GM12873 (cell line): ENCODE measurements at regions not wholly inside any gene's neighbourhood (a gene's known extent, or its start where the extent isn't known, plus 50 kb on each side); places are given as distances from the start of the nearest gene placed in this dataset.

Experiments
- CTCF ChIP-seq: IDR thresholded peaks from 2 replicates; pipeline ENCODE4 v1.5.1; 2012; ENCODE audit warnings: low read depth, mild to moderate bottlenecking, moderate library complexity, low read length, control low read depth; ENCODE audit not compliant: insufficient read depth; ENCODE audit errors: missing control alignments

- TF ChIP-seq CTCF, result peak; percentile 89
These were observed 139.1 kb upstream of the PFKP start for GRCh38 chr10:2927958-2928840.

- no peak for TF ChIP-seq CTCF
These were observed 140.3 kb upstream of the PFKP start for GRCh38 chr10:2926918-2927660.

- no peak for TF ChIP-seq CTCF
These were observed 141.7 kb upstream of the PFKP start for GRCh38 chr10:2925631-2926030.

- no peak for TF ChIP-seq CTCF
These were observed 142.9 kb upstream of the PFKP start for GRCh38 chr10:2924431-2924830.

- TF ChIP-seq CTCF, result no peak
These were observed 145.2 kb upstream of the PFKP start for GRCh38 chr10:2921956-2922680.

- no peak for TF ChIP-seq CTCF
These were observed 146.7 kb upstream of the PFKP start for GRCh38 chr10:2920637-2921036.

GRCh38 chr10:2920168-2920567 is 147.2 kb upstream of the PFKP start:
- TF ChIP-seq CTCF, result no peak
